ENCODE measurements at regions not wholly inside any gene's neighbourhood (a gene's known extent, or its start where the extent isn't known, plus 50 kb on each side); places are given as distances from the start of the nearest gene placed in this dataset.

- WGBS, result 74% methylated on average over 14 of the region's 14 CpGs
- H3K9me3 ChIP-seq, result no peaks in the 10 kb centered on the region
- no peak for DNase-seq (ENCODE audit: low spot score in 2 of 2)
- H3K36me3 ChIP-seq, result no peaks in the 10 kb centered on the region
- TF ChIP-seq POLR2A (IDR thresholded peaks at IDR 0.05) (no peak), EP300 (IDR thresholded peaks at IDR 0.05) (no peak), POLR2AphosphoS5 (IDR thresholded peaks at IDR 0.05) (no peak)
- TF ChIP-seq, protein P1, sequence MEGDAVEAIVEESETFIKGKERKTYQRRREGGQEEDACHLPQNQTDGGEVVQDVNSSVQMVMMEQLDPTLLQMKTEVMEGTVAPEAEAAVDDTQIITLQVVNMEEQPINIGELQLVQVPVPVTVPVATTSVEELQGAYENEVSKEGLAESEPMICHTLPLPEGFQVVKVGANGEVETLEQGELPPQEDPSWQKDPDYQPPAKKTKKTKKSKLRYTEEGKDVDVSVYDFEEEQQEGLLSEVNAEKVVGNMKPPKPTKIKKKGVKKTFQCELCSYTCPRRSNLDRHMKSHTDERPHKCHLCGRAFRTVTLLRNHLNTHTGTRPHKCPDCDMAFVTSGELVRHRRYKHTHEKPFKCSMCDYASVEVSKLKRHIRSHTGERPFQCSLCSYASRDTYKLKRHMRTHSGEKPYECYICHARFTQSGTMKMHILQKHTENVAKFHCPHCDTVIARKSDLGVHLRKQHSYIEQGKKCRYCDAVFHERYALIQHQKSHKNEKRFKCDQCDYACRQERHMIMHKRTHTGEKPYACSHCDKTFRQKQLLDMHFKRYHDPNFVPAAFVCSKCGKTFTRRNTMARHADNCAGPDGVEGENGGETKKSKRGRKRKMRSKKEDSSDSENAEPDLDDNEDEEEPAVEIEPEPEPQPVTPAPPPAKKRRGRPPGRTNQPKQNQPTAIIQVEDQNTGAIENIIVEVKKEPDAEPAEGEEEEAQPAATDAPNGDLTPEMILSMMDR (IDR thresholded peaks at IDR 0.05), result no peak
- H3K27ac ChIP-seq, result peak overlapping the region; percentile 98
- H3K27me3 ChIP-seq, result no peaks in the 10 kb centered on the region
- H3K4me1 ChIP-seq, result peaks cover 100% of the 10 kb centered on the region
- H3K4me3 ChIP-seq, result peak overlapping the region; percentile 33
These were observed 83.5 kb upstream of the WNT7B start for GRCh38 chr22:46060292-46061123.

DNA sequence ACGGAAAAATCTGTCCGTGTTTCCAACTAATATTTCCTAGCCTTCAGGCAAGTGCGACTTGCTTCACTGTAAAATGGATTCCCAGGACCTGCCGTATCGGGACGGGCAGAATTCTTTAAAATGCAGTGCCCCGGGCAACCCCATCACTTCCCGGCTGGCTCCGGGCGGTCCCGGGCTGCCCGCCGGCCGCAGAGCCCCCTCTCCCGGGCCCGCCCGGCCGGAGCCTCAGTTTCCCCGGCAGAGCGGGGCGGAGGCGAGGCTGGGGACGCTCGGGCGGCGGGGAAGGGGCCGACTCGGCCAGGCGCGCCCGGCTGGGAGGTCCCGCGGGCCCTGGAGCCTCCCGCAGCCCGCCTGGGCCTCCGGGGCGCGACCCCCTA lies 84.2 kb upstream of the WNT7B start:
- H3K4me3 ChIP-seq, result peak overlapping the region; percentile 33
- TF ChIP-seq, protein P1 (IDR thresholded peaks at IDR 0.05), result no peak
- TF ChIP-seq POLR2AphosphoS5 (IDR thresholded peaks at IDR 0.05), result no peak
- TF ChIP-seq POLR2A (IDR thresholded peaks at IDR 0.05), result no peak
- no peak for TF ChIP-seq EP300 (IDR thresholded peaks at IDR 0.05)
- DNase-seq (ENCODE audit: low spot score in 2 of 2), result peak in 1 of 2 donors; percentile 15

GRCh38 chr22:46061501-46062231 lies 84.7 kb upstream of the WNT7B start:
- H3K27ac ChIP-seq, result peak overlapping the region; percentile 98
- no peaks in the 10 kb centered on the region for H3K27me3 ChIP-seq
- peak overlapping the region; percentile 33 for H3K4me3 ChIP-seq
- no peaks in the 10 kb centered on the region for H3K9me3 ChIP-seq
- H3K36me3 ChIP-seq, result no peaks in the 10 kb centered on the region
- DNase-seq (ENCODE audit: low spot score in 2 of 2), result peak; percentile 64 to 76
- TF ChIP-seq EP300 (IDR thresholded peaks at IDR 0.05) (no peak), POLR2AphosphoS5 (IDR thresholded peaks at IDR 0.05) (no peak), POLR2A (IDR thresholded peaks at IDR 0.05) (no peak)
- TF ChIP-seq, protein P1 (IDR thresholded peaks at IDR 0.05), result no peak
- peaks cover 99% of the 10 kb centered on the region for H3K4me1 ChIP-seq
- 65% methylated on average over 16 of the region's 79 CpGs for WGBS

More for the DNA sequence above, 84.2 kb upstream of the WNT7B start:
- peak overlapping the region; percentile 98 for H3K27ac ChIP-seq
- peaks cover 100% of the 10 kb centered on the region for H3K4me1 ChIP-seq
- no peaks in the 10 kb centered on the region for H3K27me3 ChIP-seq
- H3K9me3 ChIP-seq, result no peaks in the 10 kb centered on the region
- H3K36me3 ChIP-seq, result no peaks in the 10 kb centered on the region
- 73% methylated on average over 21 of the region's 38 CpGs for WGBS

DNA sequence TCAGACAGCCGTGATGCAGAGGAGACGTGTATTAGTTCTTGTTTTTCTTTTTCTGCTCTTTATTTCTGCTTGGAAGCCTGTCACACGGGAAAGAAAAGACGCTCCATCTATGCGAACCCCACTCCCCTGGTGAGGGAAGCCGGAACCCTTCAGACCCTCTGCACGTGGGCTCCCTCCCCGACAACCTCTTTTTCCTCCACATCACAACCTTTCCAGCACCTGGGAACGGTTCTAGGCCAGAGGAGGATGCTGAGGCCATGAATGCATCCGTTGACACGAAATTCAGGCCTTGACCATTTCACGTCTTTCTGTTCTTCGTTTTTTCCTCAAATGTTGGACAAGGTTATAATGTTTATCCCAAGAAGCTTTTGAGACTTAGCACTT lies 85.3 kb upstream of the WNT7B start:
- TF ChIP-seq, protein P1 (IDR thresholded peaks at IDR 0.05), result no peak
- TF ChIP-seq POLR2AphosphoS5 (IDR thresholded peaks at IDR 0.05), result no peak
- no peak for TF ChIP-seq POLR2A (IDR thresholded peaks at IDR 0.05)
- Histone ChIP-seq H3K4me3 (peak overlapping the region; percentile 79), H3K4me1 (peaks cover 99% of the 10 kb centered on the region), H3K27me3 (no peaks in the 10 kb centered on the region), H3K9me3 (no peaks in the 10 kb centered on the region), H3K36me3 (no peaks in the 10 kb centered on the region), H3K27ac (peak overlapping the region; percentile 98)
- WGBS, result 63% methylated on average over 13 of the region's 13 CpGs
- DNase-seq (ENCODE audit: low spot score in 2 of 2), result no peak
